Astrocyte of the spinal cord (primary cell): ENCODE measurements at regions not wholly inside any gene's neighbourhood (a gene's known extent, or its start where the extent isn't known, plus 50 kb on each side); places are given as distances from the start of the nearest gene placed in this dataset.
"Not testable (repeated sequence)": the region's sequence is repeated elsewhere in the genome, so short reads cannot be mapped to it uniquely, and the experiment has no call there.

Source experiments
- DNase-seq: peaks from one replicate; pipeline ENCODE4 v3.0.0; 2011; ENCODE audit warnings: low read depth, low spot score
- H3K4me3 ChIP-seq: 2 replicates; pipeline ENCODE4 v1.5.1; 2011; ENCODE audit warnings: low read depth, mild to moderate bottlenecking, low read length, moderate library complexity
- CTCF ChIP-seq: IDR thresholded peaks from 2 replicates; pipeline ENCODE4 v1.5.1; 2012; ENCODE audit warnings: low read depth, mild to moderate bottlenecking, low read length, inconsistent platforms
- in situ Hi-C: cut with HindIII; loops from 2 replicates; pipeline ENCODE4 v1.10.0; 2017; ENCODE audit warnings: low sequenced_read_pairs

DNA sequence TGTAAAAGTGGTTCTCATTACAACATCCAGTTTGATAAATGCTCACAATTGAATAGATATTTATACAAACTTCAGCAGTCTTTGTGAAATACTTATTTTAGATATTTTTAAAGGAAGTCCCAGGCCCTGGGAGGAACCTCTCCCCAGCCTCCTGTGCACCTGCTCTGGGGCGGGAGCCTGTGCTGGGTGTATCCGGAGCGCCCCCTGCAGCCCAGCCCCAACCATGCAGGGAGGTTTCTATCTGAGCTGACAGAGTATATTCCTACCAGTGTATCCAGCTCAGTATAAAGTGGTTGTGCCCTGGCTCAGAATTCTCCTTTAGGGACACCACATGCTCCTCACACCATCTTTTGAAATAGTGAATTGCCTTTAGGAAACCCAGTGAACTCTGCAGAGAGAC, 851.8 kb downstream of the TMEM121 start:
- in situ Hi-C loops = no loop called here
- TF ChIP-seq CTCF = no peak
- no peak for DNase-seq
- H3K4me3 ChIP-seq = no peak overlapping the region

GRCh38 chr14:106380740-106381139, 854.4 kb downstream of the TMEM121 start:
- in situ Hi-C loops = no loop called here
- TF ChIP-seq CTCF = no peak
- no peak overlapping the region for H3K4me3 ChIP-seq
- no peak for DNase-seq

DNA sequence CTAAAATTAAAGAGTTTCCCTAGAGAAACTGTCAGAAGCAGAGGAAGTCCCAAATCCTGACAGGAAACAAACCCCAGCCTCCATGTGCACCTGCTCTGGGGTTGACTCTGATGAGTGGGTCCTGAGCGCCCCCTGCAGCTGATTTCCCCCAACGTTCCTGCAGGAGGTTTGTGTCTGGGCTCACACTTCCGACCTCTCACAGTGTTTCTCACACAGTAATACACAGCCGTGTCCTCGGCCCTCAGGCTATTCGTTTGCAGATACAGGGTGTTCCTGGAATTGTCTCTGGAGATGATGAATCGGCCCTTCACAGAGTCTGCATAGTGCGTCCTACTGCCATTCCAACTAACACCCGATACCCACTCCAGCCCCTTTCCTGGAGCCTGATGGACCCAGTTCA, 862.8 kb downstream of the TMEM121 start:
- H3K4me3 ChIP-seq, in situ Hi-C loops, DNase-seq: not testable (repeated sequence)

DNA sequence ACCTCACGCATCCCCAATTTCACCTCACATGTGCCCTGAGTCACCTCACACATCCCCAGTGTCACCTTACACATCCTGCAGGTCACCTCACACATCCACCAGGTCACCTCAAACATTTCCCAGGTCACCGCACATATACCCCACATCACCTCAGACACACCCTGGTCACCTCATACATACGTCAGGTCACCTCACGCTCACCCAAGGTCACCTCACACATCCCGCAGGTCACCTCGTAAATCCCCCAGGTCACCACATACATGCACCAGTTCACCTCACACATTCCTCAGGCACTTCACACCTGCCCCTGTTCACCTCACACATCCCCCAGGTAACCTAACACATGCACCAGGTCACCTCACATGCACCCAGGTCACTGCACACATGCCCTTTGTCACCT, 864.0 kb downstream of the TMEM121 start:
- H3K4me3 ChIP-seq = no peak overlapping the region
- TF ChIP-seq CTCF = no peak
- DNase-seq = no peak
- in situ Hi-C loops = no loop called here

GRCh38 chr14:106390947-106391346, 864.6 kb downstream of the TMEM121 start:
- in situ Hi-C loops = no loop called here
- DNase-seq = no peak
- H3K4me3 ChIP-seq = no peak overlapping the region
- no peak for TF ChIP-seq CTCF

- DNase-seq = no peak
- in situ Hi-C loops = no loop called here
These were observed 867.4 kb downstream of the TMEM121 start for GRCh38 chr14:106393742-106394141.

DNA sequence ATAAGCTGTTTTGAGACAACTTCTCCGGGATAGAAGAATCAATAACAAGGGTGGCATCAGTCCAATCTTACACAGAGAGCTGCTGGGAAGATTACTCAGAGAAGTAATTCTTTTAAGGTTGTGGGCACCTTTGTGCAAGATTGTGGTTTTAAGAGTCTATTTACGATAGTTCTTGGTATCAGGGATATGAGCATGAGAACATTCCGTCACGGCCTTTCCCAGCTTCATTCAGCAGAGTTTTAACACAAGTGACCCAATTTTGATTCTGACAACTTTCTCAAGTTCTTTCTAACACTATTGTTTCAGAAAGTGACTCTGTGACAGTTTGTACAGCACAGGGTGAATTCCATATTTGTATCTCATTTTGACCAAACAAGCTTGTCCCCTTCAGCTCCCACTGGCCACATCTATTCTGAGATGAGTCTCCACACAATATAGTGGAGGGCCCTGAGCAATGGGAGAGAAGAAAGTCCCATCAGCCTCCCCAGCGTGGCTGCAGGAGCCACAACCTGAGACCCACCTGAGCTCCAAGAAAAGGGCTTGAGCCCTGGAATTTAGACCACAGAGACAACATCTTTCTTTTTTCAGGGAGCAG, 869.2 kb downstream of the TMEM121 start:
- no peak for TF ChIP-seq CTCF
- no peak for DNase-seq
- in situ Hi-C loops = no loop called here
- no peak overlapping the region for H3K4me3 ChIP-seq

More at GRCh38 chr14:106393742-106394141, 867.4 kb downstream of the TMEM121 start:
- TF ChIP-seq CTCF = no peak
- no peak overlapping the region for H3K4me3 ChIP-seq
